Testis (tissue), 2 donors: ENCODE measurements at regions not wholly inside any gene's neighbourhood (a gene's known extent, or its start where the extent isn't known, plus 50 kb on each side); places are given as distances from the start of the nearest gene placed in this dataset.

ENCODE experiments used
- CTCF ChIP-seq, 3 experiments: fragments of 450-650 bp in 2 of 3; fragments of 200-600 bp in 1 of 3; sonication (generic) in 1 of 3; IDR thresholded peaks; one replicate each; pipeline ENCODE4 v1.5.1; 2016 to 2019; ENCODE audit warnings: antibody characterized with exemption in 3 of 3, mild to moderate bottlenecking in 2 of 3, moderate library complexity in 1 of 3
- POLR2A ChIP-seq: fragments of 450-650 bp; IDR thresholded peaks from one replicate; pipeline ENCODE4 v1.6.1; 2017; ENCODE audit warnings: antibody characterized with exemption, mild to moderate bottlenecking, moderate library complexity

GRCh38 chr7:33667196-33667595 is 238.1 kb upstream of the BMPER start:
- TF ChIP-seq CTCF (IDR thresholded peaks at IDR 0.05) (no peak), POLR2A (no peak)
